HCT116 (cell line): ENCODE measurements at regions not wholly inside any gene's neighbourhood (a gene's known extent, or its start where the extent isn't known, plus 50 kb on each side); places are given as distances from the start of the nearest gene placed in this dataset.

Source experiments
- EGR1 ChIP-seq: IDR thresholded peaks from 2 replicates; pipeline ENCODE4 v1.6.1; 2012; ENCODE audit warnings: low read depth
- EZH2phosphoT487 ChIP-seq: fragments of 200-600 bp; IDR thresholded peaks from 2 replicates; pipeline ENCODE4 v1.6.1; 2018; ENCODE audit warnings: antibody characterized with exemption, borderline replicate concordance
- POLR2AphosphoS5 ChIP-seq: IDR thresholded peaks from 2 replicates; pipeline ENCODE4 v1.6.1; 2011; ENCODE audit warnings: mild to moderate bottlenecking, low read depth, low read length, moderate library complexity
- TF ChIP-seq, protein P1 (sequence below), 3 experiments: fragments of 200-600 bp in 1 of 3; sonication (generic) in 1 of 3; IDR thresholded peaks in 2 of 3; conservative IDR thresholded peaks in 1 of 3; 2 replicates each; pipeline ENCODE4 v1.5.1; 2012 to 2017; ENCODE audit warnings: low read depth in 2 of 3, low read length in 2 of 3, antibody characterized with exemption in 1 of 3, borderline replicate concordance in 1 of 3, control low read depth in 1 of 3, mild to moderate bottlenecking in 1 of 3, mixed read lengths in 1 of 3, mixed run types in 1 of 3, moderate library complexity in 1 of 3; ENCODE audit not compliant: insufficient read depth in 1 of 3
- TF ChIP-seq, protein P2 (sequence below): IDR thresholded peaks from 2 replicates; pipeline ENCODE4 v1.6.1; 2012

DNA sequence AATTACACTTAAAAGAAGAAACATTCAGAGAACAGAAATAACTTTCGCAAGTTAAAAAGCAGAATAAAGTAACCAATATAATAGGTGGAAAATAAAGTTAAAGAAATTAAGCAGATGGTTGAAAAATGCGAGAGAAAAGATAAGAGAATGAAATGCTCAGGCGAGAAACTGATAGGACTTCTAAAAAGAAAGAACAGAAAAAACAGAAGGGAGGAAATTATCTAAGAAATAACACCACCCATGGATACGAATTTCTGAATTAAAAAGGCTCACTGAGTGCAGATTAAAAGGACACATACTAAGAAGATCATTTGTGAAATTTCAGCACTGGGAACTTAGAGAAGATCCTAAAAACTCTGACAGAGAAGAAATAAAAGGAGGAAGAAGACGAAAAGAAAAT lies 92.0 kb downstream of the HLX start:
- TF ChIP-seq, protein P1, sequence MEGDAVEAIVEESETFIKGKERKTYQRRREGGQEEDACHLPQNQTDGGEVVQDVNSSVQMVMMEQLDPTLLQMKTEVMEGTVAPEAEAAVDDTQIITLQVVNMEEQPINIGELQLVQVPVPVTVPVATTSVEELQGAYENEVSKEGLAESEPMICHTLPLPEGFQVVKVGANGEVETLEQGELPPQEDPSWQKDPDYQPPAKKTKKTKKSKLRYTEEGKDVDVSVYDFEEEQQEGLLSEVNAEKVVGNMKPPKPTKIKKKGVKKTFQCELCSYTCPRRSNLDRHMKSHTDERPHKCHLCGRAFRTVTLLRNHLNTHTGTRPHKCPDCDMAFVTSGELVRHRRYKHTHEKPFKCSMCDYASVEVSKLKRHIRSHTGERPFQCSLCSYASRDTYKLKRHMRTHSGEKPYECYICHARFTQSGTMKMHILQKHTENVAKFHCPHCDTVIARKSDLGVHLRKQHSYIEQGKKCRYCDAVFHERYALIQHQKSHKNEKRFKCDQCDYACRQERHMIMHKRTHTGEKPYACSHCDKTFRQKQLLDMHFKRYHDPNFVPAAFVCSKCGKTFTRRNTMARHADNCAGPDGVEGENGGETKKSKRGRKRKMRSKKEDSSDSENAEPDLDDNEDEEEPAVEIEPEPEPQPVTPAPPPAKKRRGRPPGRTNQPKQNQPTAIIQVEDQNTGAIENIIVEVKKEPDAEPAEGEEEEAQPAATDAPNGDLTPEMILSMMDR (IDR thresholded peaks at IDR 0.05 in 2 of 3, conservative IDR thresholded peaks at IDR 0.05 in 1 of 3; ENCODE audit: borderline replicate concordance in 1 of 3, insufficient read depth in 1 of 3, low read depth in 2 of 3, low read length in 2 of 3), result no peak
- TF ChIP-seq, protein P2, sequence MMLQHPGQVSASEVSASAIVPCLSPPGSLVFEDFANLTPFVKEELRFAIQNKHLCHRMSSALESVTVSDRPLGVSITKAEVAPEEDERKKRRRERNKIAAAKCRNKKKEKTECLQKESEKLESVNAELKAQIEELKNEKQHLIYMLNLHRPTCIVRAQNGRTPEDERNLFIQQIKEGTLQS, result no peak
- TF ChIP-seq POLR2AphosphoS5, result no peak
- TF ChIP-seq EGR1, result no peak
- TF ChIP-seq EZH2phosphoT487, result no peak
